Hematopoietic multipotent progenitor cell treated with erythropoietin and hydrocortisone succinate and interleukin-3 and kit ligand, for 8 days (in vitro differentiated cells): ENCODE measurements at regions not wholly inside any gene's neighbourhood (a gene's known extent, or its start where the extent isn't known, plus 50 kb on each side); places are given as distances from the start of the nearest gene placed in this dataset.
"Not testable (repeated sequence)": the region's sequence is repeated elsewhere in the genome, so short reads cannot be mapped to it uniquely, and the experiment has no call there.

Experiments
- DNase-seq: peaks from one replicate; pipeline ENCODE4 v3.0.0-alpha.2; 2015

DNA sequence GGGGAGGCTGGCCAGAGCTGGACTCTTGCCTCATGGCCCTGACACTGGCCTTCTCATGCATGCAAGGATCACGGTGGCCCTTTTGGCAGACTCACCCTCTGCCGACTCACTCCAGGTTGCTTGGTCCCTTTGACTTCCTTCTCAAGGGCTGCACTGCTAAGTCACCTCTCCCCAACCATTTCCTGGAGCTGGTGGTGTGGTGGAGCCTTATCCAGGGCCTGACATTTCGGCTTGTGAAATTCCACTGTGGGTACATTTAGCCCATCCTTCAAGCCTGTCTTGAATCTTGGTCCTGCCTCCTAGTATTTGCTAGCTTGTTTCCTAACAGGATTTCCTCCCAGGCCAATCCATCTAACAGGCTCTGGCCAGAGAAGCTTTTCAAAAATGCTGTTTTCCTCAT lies 52.6 kb upstream of the JUN start:
- DNase-seq, result no peak

DNA sequence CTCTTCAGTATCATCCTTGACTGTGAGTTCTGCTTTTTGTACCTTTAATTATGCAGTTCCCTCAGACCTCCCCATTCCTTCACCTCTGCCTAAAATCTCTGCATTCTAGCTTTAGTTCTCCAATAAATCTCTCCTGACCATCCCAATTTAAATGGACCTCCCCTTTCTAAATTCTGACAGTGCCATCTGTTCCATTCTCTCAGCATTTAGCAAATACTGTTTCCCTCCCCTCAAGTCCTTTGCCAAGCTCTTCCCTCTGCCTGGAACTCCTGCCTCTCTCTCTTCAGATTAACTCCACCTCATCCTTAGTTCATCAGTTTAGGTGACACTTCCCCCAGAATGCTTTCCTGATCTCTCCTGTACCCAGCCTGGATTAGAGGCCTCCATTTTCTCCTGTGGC lies 54.0 kb upstream of the JUN start:
- DNase-seq, result no peak

GRCh38 chr1:58839147-58839795 lies 55.4 kb upstream of the JUN start:
- DNase-seq, result no peak

GRCh38 chr1:58839846-58840835 lies 56.3 kb upstream of the JUN start:
- DNase-seq, result no peak

DNA sequence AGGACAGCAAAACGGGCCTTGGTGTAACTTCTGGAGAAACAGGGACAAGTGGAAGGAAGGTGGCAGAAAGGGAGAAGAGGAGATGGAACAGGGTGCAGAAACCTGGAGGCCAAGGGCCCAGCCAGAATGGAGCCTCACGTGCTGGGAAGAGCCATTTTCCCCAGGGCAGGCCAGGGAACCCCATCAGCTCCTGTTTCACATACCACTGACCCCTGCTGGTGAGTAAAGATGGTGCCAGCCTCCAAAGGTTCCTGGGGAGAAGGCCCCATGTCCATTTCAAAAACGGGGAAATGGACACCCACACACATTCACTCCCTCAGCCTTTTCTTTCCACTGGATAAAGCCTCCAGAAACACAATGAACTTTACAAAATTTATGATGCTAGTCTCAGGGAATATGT lies 57.6 kb upstream of the JUN start:
- DNase-seq, result peak; percentile 29

GRCh38 chr1:58842941-58843340 lies 59.1 kb upstream of the JUN start:
- no peak for DNase-seq

GRCh38 chr1:58844176-58844575 lies 60.3 kb upstream of the JUN start:
- no peak for DNase-seq

GRCh38 chr1:58845942-58846341 lies 62.1 kb upstream of the JUN start:
- DNase-seq, result no peak

- DNase-seq, result no peak
Measured at GRCh38 chr1:58848818-58849411, 65.1 kb upstream of the JUN start.

DNA sequence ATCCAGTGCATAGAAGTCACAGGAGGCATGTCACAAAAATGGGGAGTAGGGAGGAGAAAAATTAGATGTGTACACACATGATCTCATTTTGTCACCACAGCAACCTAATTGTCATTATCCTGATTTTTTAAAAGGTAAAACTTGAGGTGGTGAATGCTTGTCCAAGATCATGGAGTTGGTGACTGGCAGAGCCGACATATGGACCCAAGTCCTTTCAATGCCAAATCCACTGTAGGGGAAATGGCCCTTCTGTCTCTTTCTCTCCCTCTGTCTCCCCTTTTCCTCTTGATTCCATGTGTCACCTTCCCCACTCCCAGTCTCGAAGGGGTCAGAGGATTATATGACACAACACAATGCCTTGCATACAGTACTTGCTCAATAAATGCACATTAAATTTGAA lies 65.7 kb upstream of the JUN start:
- no peak for DNase-seq

DNA sequence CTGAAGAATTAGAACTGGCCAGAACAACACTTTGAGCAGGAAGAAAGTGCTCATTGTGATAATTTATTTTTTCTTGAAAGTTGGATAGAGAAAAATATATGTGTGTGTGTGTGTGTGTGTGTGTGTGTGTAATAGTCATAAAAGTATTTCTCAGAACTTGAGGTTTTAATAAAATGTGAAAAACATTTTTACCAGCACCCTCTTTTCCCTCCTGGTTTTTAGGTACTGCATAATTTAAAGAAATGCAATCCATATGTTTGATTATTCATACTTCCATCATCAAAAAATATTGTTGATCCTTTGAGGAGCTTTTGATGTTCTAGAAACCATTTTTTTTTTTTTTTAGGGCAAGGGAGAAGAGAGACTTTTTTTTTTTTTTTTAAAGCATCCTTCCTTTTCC lies 66.8 kb upstream of the JUN start:
- DNase-seq, result no peak

GRCh38 chr1:58852731-58853485 lies 69.1 kb upstream of the JUN start:
- no peak for DNase-seq

GRCh38 chr1:58854576-58854975 lies 70.7 kb upstream of the JUN start:
- no peak for DNase-seq

- no peak for DNase-seq
Measured at GRCh38 chr1:58855274-58856165, 71.7 kb upstream of the JUN start.

GRCh38 chr1:58856281-58856680 lies 72.4 kb upstream of the JUN start:
- DNase-seq, result not testable (repeated sequence)

- no peak for DNase-seq
Measured at GRCh38 chr1:58857680-58858673, 74.1 kb upstream of the JUN start.

DNA sequence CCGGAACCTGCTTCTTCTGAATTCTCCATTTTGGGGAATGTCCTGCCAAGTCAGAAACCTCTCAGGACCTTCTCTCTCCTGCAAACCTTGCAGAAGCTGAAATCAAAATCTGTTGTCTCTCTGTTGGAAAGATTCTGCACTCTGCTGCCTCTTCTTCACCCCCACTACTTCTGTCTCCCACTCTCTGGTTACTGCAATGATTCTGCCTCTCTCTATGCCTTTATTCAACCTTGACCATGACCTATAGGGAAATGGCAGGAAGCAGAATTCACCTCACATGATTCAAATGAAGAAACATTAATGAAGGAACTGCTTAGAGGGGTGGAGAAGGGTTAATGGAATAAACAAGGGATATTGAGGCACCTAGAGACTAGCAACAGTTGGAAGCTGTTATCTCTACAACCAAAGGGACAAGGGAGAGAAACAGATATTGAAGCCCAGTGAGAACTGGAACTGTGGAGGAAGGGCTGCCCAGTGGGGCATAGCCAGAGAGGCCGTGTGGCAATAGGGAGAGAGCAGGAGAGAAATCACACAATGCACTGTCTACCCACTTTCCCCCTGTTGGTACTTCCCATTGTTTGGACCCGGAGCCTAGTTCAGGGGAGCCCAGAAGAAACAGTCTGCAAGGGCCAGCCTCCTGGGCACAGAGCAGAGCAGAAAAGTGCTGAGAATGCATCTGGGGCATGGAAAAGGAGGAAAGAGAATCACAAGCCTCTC lies 76.1 kb upstream of the JUN start:
- no peak for DNase-seq

- no peak for DNase-seq
Measured at GRCh38 chr1:58861076-58861475, 77.2 kb upstream of the JUN start.

GRCh38 chr1:58861506-58861905 lies 77.7 kb upstream of the JUN start:
- DNase-seq, result no peak
